Nucleus accumbens (tissue), 56 donors: ENCODE measurements at regions not wholly inside any gene's neighbourhood (a gene's known extent, or its start where the extent isn't known, plus 50 kb on each side); places are given as distances from the start of the nearest gene placed in this dataset.

Experiments
- DNase-seq, 56 donors: peaks; one replicate each; lab custom pipeline; 2025; lab: John Stamatoyannopoulos, UW

- DNase-seq = no peak
Measured at GRCh38 chr21:24308183-24308582, 1299.1 kb downstream of the MRPL39 start.

GRCh38 chr21:24302400-24302799, 1304.9 kb downstream of the MRPL39 start:
- DNase-seq = no peak

- no peak for DNase-seq
Measured at GRCh38 chr21:24298040-24298439, 1309.2 kb downstream of the MRPL39 start.

GRCh38 chr21:24294171-24294570, 1313.1 kb downstream of the MRPL39 start:
- DNase-seq = no peak

- DNase-seq = no peak
Measured at GRCh38 chr21:24290151-24290833, 1317.0 kb downstream of the MRPL39 start.

GRCh38 chr21:24289539-24289938, 1317.7 kb downstream of the MRPL39 start:
- no peak for DNase-seq

- no peak for DNase-seq
Measured at GRCh38 chr21:24280596-24280995, 1326.7 kb downstream of the MRPL39 start.

GRCh38 chr21:24278711-24279110, 1328.6 kb downstream of the MRPL39 start:
- DNase-seq = no peak

- no peak for DNase-seq
Measured at GRCh38 chr21:24276204-24276603, 1331.1 kb downstream of the MRPL39 start.

GRCh38 chr21:24275616-24276015, 1331.7 kb downstream of the MRPL39 start:
- no peak for DNase-seq

- DNase-seq = no peak
Measured at GRCh38 chr21:24272521-24272938, 1334.8 kb downstream of the MRPL39 start.

- no peak for DNase-seq
Measured at GRCh38 chr21:24265987-24266386, 1341.3 kb downstream of the MRPL39 start.

- DNase-seq = no peak
Measured at GRCh38 chr21:24260751-24261150, 1346.5 kb downstream of the MRPL39 start.

- DNase-seq = no peak
Measured at GRCh38 chr21:24259241-24259640, 1348.0 kb downstream of the MRPL39 start.

GRCh38 chr21:24255591-24255990, 1351.7 kb downstream of the MRPL39 start:
- no peak for DNase-seq

GRCh38 chr21:24225431-24225830, 1381.8 kb downstream of the MRPL39 start:
- DNase-seq = no peak

GRCh38 chr21:24224422-24224821, 1382.9 kb downstream of the MRPL39 start:
- DNase-seq = no peak

- no peak for DNase-seq
Measured at GRCh38 chr21:24223624-24224023, 1383.7 kb downstream of the MRPL39 start.

- DNase-seq = no peak
Measured at GRCh38 chr21:24222676-24223075, 1384.6 kb downstream of the MRPL39 start.

GRCh38 chr21:24220446-24220845, 1386.8 kb downstream of the MRPL39 start:
- DNase-seq = no peak

- no peak for DNase-seq
Measured at GRCh38 chr21:24217151-24217550, 1390.1 kb downstream of the MRPL39 start.

GRCh38 chr21:24210130-24210529, 1397.2 kb downstream of the MRPL39 start:
- DNase-seq = no peak
